ENCODE measurements at regions not wholly inside any gene's neighbourhood (a gene's known extent, or its start where the extent isn't known, plus 50 kb on each side); places are given as distances from the start of the nearest gene placed in this dataset.
A peak's percentile ranks its signal among the peaks of the same experiment; 100 is the strongest.

DNA sequence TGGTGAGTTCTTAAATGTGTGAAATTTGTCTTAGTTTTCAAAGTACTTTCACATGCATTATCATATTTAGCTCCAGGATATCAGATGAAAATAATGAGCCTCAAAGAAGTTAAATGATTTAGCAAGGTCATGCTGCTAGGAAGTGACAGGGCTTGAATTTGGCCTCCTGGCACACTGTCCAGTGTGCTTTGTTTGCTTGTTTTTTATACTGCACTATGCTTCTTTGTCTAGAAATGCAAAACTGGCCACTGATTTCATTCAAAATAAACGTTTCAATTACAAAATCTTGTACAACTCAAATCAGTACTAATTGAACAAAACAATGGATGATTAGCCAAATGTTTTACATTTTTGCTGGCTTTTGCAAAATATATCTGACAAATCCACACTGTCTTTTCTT is 583.3 kb upstream of the CBLB start:
- no peak for DNase-seq (ENCODE audit: low spot score in 2 of 2)
- H3K4me1 ChIP-seq: peaks cover 0 to 14% (median 5%) of the 10 kb centered on the region in 4 donors
- no peak overlapping the region for H3K27ac ChIP-seq
- no peak overlapping the region for H3K4me3 ChIP-seq
- H3K27me3 ChIP-seq: no peaks in the 10 kb centered on the region
- no peaks in the 10 kb centered on the region for H3K36me3 ChIP-seq
- WGBS, 2 donors: 0 to 18% methylated on average over 1 of the region's 1 CpG
- H3K9me3 ChIP-seq: no peaks in the 10 kb centered on the region
- TF ChIP-seq POLR2A (IDR thresholded peaks at IDR 0.05): no peak
- TF ChIP-seq EP300 (IDR thresholded peaks at IDR 0.05): no peak
- TF ChIP-seq, protein P1, sequence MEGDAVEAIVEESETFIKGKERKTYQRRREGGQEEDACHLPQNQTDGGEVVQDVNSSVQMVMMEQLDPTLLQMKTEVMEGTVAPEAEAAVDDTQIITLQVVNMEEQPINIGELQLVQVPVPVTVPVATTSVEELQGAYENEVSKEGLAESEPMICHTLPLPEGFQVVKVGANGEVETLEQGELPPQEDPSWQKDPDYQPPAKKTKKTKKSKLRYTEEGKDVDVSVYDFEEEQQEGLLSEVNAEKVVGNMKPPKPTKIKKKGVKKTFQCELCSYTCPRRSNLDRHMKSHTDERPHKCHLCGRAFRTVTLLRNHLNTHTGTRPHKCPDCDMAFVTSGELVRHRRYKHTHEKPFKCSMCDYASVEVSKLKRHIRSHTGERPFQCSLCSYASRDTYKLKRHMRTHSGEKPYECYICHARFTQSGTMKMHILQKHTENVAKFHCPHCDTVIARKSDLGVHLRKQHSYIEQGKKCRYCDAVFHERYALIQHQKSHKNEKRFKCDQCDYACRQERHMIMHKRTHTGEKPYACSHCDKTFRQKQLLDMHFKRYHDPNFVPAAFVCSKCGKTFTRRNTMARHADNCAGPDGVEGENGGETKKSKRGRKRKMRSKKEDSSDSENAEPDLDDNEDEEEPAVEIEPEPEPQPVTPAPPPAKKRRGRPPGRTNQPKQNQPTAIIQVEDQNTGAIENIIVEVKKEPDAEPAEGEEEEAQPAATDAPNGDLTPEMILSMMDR (IDR thresholded peaks at IDR 0.05): no peak

DNA sequence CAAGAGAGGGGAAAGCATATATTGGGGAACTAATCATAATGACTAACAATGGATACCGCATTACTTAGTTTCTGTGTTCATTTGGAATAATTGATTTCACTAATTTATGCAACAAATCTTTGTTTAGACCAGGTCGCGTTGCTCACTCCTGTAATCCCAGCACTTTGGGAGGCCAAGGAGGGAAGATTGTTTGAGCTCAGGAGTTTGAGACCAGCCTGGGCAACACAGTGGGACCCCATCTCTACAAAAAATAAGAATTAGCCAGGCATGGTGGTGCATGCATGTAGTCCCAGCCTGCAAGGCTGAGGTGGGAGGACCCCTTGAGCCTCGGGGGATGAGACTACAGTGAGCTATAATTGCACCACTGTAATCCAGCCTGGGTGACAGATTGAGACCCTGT is 585.7 kb upstream of the CBLB start:
- WGBS, 2 donors: 92 to 96% methylated on average over 4 of the region's 4 CpGs
- no peaks in the 10 kb centered on the region for H3K36me3 ChIP-seq
- TF ChIP-seq POLR2A (IDR thresholded peaks at IDR 0.05) (no peak), EP300 (IDR thresholded peaks at IDR 0.05) (no peak)
- TF ChIP-seq, protein P1 (IDR thresholded peaks at IDR 0.05): no peak
- H3K9me3 ChIP-seq: no peaks in the 10 kb centered on the region
- DNase-seq (ENCODE audit: low spot score in 2 of 2): no peak
- no peak overlapping the region for H3K27ac ChIP-seq
- no peaks in the 10 kb centered on the region for H3K27me3 ChIP-seq
- no peak overlapping the region for H3K4me3 ChIP-seq
- peaks cover 0 to 14% (median 5%) of the 10 kb centered on the region in 4 donors for H3K4me1 ChIP-seq

DNA sequence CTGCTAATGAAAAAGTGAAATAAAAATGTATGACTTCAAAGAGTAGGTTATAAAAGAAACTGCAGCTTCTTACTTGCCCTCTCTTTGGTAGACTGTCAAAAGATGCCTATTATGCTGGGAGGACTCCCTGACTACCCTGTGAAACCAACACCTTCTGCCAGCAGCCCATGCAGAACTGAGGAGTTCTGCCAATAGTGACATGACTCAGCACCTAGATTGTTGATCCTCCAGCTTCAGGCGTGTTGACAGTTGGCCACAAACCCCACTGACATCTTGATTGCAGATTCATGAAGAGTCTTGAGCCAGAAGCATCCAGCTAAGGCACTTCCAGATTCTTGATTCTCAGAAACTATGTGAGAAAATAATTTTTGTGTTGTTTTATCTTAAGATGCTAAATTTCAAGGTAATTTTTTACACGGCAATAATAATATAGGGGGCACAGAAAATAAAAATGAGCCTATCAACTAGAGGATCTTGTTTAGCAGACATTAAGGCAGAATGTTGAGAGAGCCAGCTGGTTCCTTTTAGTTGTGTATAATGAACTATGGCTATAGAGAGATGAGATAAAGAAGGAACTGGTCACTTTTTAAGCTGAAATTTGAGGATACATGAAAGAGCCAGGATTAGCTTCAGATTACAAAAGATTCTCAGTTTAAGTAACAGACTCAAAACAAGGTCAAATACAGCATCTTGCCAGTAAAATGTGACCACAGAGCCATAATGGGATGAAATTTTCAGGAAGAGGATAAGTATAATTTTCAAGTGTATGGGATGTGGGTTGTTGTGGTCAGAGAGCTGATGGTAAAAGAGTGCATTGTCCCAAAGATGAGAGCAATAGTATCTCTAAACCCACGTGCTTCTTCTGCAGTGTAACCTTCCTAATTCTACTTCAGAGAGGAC is 588.7 kb upstream of the CBLB start:
- H3K27me3 ChIP-seq: no peaks in the 10 kb centered on the region
- no peaks in the 10 kb centered on the region for H3K9me3 ChIP-seq
- H3K36me3 ChIP-seq: no peaks in the 10 kb centered on the region
- H3K4me1 ChIP-seq: peaks cover 0 to 3% (median 0%) of the 10 kb centered on the region in 4 donors
- TF ChIP-seq, protein P1 (IDR thresholded peaks at IDR 0.05): no peak
- TF ChIP-seq EP300 (IDR thresholded peaks at IDR 0.05) (no peak), POLR2A (IDR thresholded peaks at IDR 0.05) (no peak)
- 59 to 63% methylated on average over 3 of the region's 3 CpGs for WGBS, 2 donors
- H3K27ac ChIP-seq: peak overlapping the region in 1 of 4 donors; percentile 23
- H3K4me3 ChIP-seq: no peak overlapping the region
- DNase-seq (ENCODE audit: low spot score in 2 of 2): peak; percentile 36 to 48

DNA sequence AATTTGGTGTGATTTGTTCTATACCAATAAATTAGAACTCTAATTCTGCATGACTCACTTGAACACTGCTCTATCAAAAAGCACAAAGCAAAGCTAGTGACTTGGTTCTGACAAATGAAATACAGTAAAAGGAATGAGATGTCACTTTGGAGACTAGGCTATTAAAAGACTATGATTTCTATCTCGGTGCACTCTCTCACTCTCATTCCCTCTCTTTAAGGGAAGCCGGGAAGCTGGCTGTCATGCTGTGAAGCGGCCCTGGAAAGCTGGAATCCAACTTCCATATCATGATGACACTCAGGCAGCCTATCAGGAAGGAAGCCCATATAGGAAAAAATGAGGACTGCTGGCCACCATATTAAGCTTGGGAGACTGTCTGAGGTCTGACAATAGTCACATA is 590.1 kb upstream of the CBLB start:
- Histone ChIP-seq H3K36me3 (no peaks in the 10 kb centered on the region), H3K9me3 (no peaks in the 10 kb centered on the region), H3K27ac (no peak overlapping the region), H3K4me3 (no peak overlapping the region), H3K4me1 (no peaks in the 10 kb centered on the region), H3K27me3 (no peaks in the 10 kb centered on the region)
- no peak for TF ChIP-seq EP300 (IDR thresholded peaks at IDR 0.05)
- TF ChIP-seq POLR2A (IDR thresholded peaks at IDR 0.05): no peak
- TF ChIP-seq, protein P1 (IDR thresholded peaks at IDR 0.05): no peak
- WGBS, 2 donors: 86 to 88% methylated on average over 3 of the region's 3 CpGs
- no peak for DNase-seq (ENCODE audit: low spot score in 2 of 2)

DNA sequence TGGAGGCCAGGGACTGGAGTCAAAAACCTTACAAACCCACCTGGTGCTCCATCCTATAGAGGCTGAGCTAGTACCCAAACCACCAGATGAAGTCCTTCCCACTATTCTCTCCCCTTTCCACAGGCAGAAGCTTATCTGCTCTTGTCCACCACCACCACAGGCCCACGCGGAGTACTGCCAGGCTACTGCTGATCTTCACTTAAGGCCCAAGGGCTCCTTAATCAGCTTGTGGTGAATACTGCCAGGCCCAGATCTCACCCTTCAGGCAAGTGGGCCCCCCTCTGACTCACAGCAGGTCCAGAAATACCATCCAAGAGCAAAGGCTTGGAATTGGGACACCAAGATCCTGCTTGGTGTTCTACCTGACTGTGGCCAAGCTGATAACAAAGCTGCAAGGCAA is 598.1 kb upstream of the CBLB start:
- TF ChIP-seq POLR2A (IDR thresholded peaks at IDR 0.05) (no peak), EP300 (IDR thresholded peaks at IDR 0.05) (no peak)
- TF ChIP-seq, protein P1 (IDR thresholded peaks at IDR 0.05): no peak
- Histone ChIP-seq H3K36me3 (no peaks in the 10 kb centered on the region), H3K4me1 (no peaks in the 10 kb centered on the region), H3K9me3 (no peaks in the 10 kb centered on the region), H3K4me3 (no peak overlapping the region), H3K27ac (no peak overlapping the region), H3K27me3 (no peaks in the 10 kb centered on the region)
- WGBS, 2 donors: 90 to 98% methylated on average over 2 of the region's 2 CpGs
- no peak for DNase-seq (ENCODE audit: low spot score in 2 of 2)
